ENCODE measurements at regions not wholly inside any gene's neighbourhood (a gene's known extent, or its start where the extent isn't known, plus 50 kb on each side); places are given as distances from the start of the nearest gene placed in this dataset.
A peak's percentile ranks its signal among the peaks of the same experiment; 100 is the strongest.

DNA sequence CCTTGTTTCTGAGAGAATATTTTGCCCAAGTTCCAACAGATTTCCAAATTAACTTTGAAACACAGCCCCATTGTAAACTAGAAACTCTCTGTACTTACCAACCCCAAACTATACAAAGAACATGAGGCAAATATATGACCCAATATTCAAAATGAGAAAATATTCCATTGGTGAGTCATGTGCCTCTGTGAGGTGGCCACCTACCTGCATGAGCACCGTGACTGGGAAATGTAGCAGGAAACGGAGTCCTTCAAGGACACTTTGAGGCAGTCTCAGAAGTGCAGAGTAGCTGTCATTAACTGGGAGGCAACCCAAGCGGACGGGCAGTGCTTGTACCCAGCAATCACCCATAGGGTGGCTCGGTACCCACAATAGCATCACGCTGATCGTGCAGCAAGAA is 335.5 kb upstream of the NOX3 start:
- Histone ChIP-seq H2BK20ac (ENCODE audit: low read depth, low read length) (no peak overlapping the region), H4K5ac (ENCODE audit: low read depth, low read length) (no peak overlapping the region), H3K27me3 (ENCODE audit: control insufficient read depth, insufficient read depth, low read length) (no peaks in the 10 kb centered on the region), H4K20me1 (ENCODE audit: insufficient read depth, low read length) (no peaks in the 10 kb centered on the region), H3K18ac (ENCODE audit: low read depth, low read length) (no peak overlapping the region; the same call in 1 of the 2 replicates), H2AFZ (replicated peaks; ENCODE audit: low read length, poor library complexity) (peak overlapping the region; percentile 6), H3K27ac (ENCODE audit: insufficient read depth, low read length) (no peak overlapping the region), H3K4ac (ENCODE audit: low read depth, low read length) (no peak overlapping the region), H3K56ac (ENCODE audit: extremely low read depth, insufficient read depth, low read length) (no peak overlapping the region), H3K9ac (ENCODE audit: low read depth, low read length) (no peak overlapping the region), H3K23ac (ENCODE audit: low read depth, low read length) (no peak overlapping the region), H3K9me1 (ENCODE audit: insufficient read depth, low read length) (no peaks in the 10 kb centered on the region), H4K8ac (ENCODE audit: low read depth in 2 of 2, low read length in 2 of 2) (no peak overlapping the region), H2BK120ac (ENCODE audit: low read depth, low read length) (no peak overlapping the region), H2AK5ac (ENCODE audit: low read depth, low read length) (no peak overlapping the region), H2AK9ac (replicated peaks; ENCODE audit: low read depth, low read length, poor library complexity) (no peak overlapping the region), H2BK5ac (ENCODE audit: low read depth, low read length, poor library complexity, severe bottlenecking) (no peak overlapping the region), H4K91ac (ENCODE audit: insufficient read depth, low read depth, low read length) (no peak overlapping the region), H3K4me1 (ENCODE audit: control insufficient read depth, insufficient read depth, low read length) (no peaks in the 10 kb centered on the region; the same call in 1 of the 2 replicates), H3K36me3 (ENCODE audit: control insufficient read depth, insufficient read depth, low read length) (no peaks in the 10 kb centered on the region), H3K79me1 (ENCODE audit: low read depth in 1 of 2, low read length in 2 of 2) (no peaks in the 10 kb centered on the region), H3K9me3 (ENCODE audit: control insufficient read depth, insufficient read depth, low read length) (peaks cover 4% of the 10 kb centered on the region), H3K4me3 (ENCODE audit: insufficient read depth, low read depth, low read length) (no peak overlapping the region), H2BK15ac (ENCODE audit: low read depth, low read length) (no peak overlapping the region), H3K14ac (replicated peaks; ENCODE audit: low read depth, low read length) (no peak overlapping the region), H3K4me2 (ENCODE audit: low read depth, low read length) (no peak overlapping the region)
- dilution Hi-C loops (cut with HindIII; ENCODE audit: low sequenced_read_pairs, unreplicated experiment) (no loop called here), in situ Hi-C loops (cut with MboI; ENCODE audit: low sequenced_read_pairs) (no loop called here), intact Hi-C loops (cut with micrococcal nuclease) (no loop called here)
- 80% methylated on average over 1 of the region's 7 CpGs; no CpG with 5 or more reads in 1 of the 2 experiments for WGBS, 2 experiments (ENCODE audit: extremely low coverage in 2 of 2, insufficient read length in 1 of 2)
- BruUV-seq (replicated peaks): no TSS peak
- TF ChIP-seq RAD21 (IDR thresholded peaks at IDR 0.05; ENCODE audit: low read length) (no peak), BHLHE40 (IDR thresholded peaks at IDR 0.05; ENCODE audit: low read depth, low read length) (no peak), CEBPB (IDR thresholded peaks at IDR 0.05; ENCODE audit: low read depth, low read length) (no peak), CHD1 (IDR thresholded peaks at IDR 0.05; ENCODE audit: low read depth, low read length) (no peak), RFX5 (IDR thresholded peaks at IDR 0.05; ENCODE audit: low read depth, low read length) (no peak), NFE2L2 (IDR thresholded peaks at IDR 0.05; ENCODE audit: low read depth, low read length) (no peak), SMC3 (IDR thresholded peaks at IDR 0.05; ENCODE audit: low read depth, low read length) (no peak), MAFK (IDR thresholded peaks at IDR 0.05; ENCODE audit: low read depth, low read length) (no peak), MXI1 (IDR thresholded peaks at IDR 0.05; ENCODE audit: borderline replicate concordance, low read depth, low read length) (no peak), FOS (IDR thresholded peaks at IDR 0.05; ENCODE audit: low read depth, low read length) (no peak), RCOR1 (IDR thresholded peaks at IDR 0.05; ENCODE audit: insufficient replicate concordance, low read length) (no peak), POLR2A (IDR thresholded peaks at IDR 0.05; ENCODE audit: low read depth, low read length) (no peak), USF2 (IDR thresholded peaks at IDR 0.05; ENCODE audit: low read depth, low read length) (no peak)
- TF ChIP-seq, protein P1, sequence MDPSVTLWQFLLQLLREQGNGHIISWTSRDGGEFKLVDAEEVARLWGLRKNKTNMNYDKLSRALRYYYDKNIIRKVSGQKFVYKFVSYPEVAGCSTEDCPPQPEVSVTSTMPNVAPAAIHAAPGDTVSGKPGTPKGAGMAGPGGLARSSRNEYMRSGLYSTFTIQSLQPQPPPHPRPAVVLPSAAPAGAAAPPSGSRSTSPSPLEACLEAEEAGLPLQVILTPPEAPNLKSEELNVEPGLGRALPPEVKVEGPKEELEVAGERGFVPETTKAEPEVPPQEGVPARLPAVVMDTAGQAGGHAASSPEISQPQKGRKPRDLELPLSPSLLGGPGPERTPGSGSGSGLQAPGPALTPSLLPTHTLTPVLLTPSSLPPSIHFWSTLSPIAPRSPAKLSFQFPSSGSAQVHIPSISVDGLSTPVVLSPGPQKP (IDR thresholded peaks at IDR 0.05; ENCODE audit: borderline replicate concordance, low read depth, low read length): no peak
- TF ChIP-seq, protein P2, sequence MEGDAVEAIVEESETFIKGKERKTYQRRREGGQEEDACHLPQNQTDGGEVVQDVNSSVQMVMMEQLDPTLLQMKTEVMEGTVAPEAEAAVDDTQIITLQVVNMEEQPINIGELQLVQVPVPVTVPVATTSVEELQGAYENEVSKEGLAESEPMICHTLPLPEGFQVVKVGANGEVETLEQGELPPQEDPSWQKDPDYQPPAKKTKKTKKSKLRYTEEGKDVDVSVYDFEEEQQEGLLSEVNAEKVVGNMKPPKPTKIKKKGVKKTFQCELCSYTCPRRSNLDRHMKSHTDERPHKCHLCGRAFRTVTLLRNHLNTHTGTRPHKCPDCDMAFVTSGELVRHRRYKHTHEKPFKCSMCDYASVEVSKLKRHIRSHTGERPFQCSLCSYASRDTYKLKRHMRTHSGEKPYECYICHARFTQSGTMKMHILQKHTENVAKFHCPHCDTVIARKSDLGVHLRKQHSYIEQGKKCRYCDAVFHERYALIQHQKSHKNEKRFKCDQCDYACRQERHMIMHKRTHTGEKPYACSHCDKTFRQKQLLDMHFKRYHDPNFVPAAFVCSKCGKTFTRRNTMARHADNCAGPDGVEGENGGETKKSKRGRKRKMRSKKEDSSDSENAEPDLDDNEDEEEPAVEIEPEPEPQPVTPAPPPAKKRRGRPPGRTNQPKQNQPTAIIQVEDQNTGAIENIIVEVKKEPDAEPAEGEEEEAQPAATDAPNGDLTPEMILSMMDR (conservative IDR thresholded peaks at IDR 0.05; ENCODE audit: low read depth, low read length): no peak
- no peak for ATAC-seq (ENCODE audit: low read depth)
- POLR2A ChIA-PET (ENCODE audit: unreplicated experiment): no interaction called here
- CTCF ChIA-PET: no interaction called here
- no peak for DNase-seq
